CD4-positive, alpha-beta T cell treated with Interleukin-10 for 1 hour (primary cell): ENCODE measurements at regions not wholly inside any gene's neighbourhood (a gene's known extent, or its start where the extent isn't known, plus 50 kb on each side); places are given as distances from the start of the nearest gene placed in this dataset.
"Not testable (repeated sequence)": the region's sequence is repeated elsewhere in the genome, so short reads cannot be mapped to it uniquely, and the experiment has no call there.

Source experiments
- DNase-seq: peaks from one replicate; pipeline ENCODE4 v3.0.0-alpha.2; 2020

- no peak for DNase-seq
Measured at GRCh38 chr6:47407300-47408281, 70.0 kb upstream of the CD2AP start.

GRCh38 chr6:47413752-47414422, 63.7 kb upstream of the CD2AP start:
- DNase-seq: peak; percentile 71

- DNase-seq: peak; percentile 51
Measured at GRCh38 chr6:47414423-47415167, 63.0 kb upstream of the CD2AP start.

- DNase-seq: no peak
Measured at GRCh38 chr6:47416396-47417345, 60.9 kb upstream of the CD2AP start.

- no peak for DNase-seq
Measured at GRCh38 chr6:47419621-47420020, 58.0 kb upstream of the CD2AP start.

GRCh38 chr6:47420394-47421371, 56.9 kb upstream of the CD2AP start:
- DNase-seq: no peak

GRCh38 chr6:47423079-47423478, 54.5 kb upstream of the CD2AP start:
- DNase-seq: no peak

GRCh38 chr6:47424436-47424836, 53.2 kb upstream of the CD2AP start:
- DNase-seq: no peak

- not testable (repeated sequence) for DNase-seq
Measured at GRCh38 chr6:47425724-47426123, 51.9 kb upstream of the CD2AP start.

- DNase-seq: no peak
Measured at GRCh38 chr6:47426524-47427302, 50.9 kb upstream of the CD2AP start.

GRCh38 chr6:47427680-47428079, 49.9 kb upstream of the CD2AP start:
- DNase-seq: no peak
